RKO (cell line): ENCODE measurements at regions not wholly inside any gene's neighbourhood (a gene's known extent, or its start where the extent isn't known, plus 50 kb on each side); places are given as distances from the start of the nearest gene placed in this dataset.
"Not testable (repeated sequence)": the region's sequence is repeated elsewhere in the genome, so short reads cannot be mapped to it uniquely, and the experiment has no call there.

Experiments
- DNase-seq: peaks from one replicate; pipeline ENCODE4 v3.0.0-alpha.2; 2016; ENCODE audit warnings: low spot score

DNA sequence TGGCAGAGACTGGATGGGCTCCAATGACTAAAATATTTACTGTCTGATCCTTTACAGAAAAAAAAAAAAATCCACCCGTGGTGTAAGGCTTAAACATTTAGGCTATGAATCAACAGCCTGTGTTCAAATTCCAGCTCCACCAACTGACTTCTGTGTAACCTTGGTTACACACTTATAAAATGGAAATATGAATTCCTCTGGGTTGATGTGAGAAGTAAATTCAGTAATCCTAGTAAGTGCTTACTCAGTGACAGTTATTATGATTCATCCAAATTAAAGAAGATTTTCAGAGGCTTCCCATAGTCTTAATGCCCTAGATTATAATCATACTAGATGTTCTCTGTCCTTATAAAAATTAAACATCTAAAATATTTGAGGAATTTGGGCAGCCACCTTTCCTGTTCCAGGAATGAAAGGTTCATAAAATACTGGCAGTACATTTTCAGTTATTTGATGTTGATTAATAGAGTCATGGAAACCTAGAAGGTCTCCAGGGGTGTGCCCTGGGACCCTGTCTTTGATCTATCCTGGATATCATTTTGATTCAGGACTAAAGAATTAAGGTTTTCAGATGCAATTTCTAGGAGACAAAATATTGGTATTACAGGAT, 180.3 kb upstream of the ZNF217 start:
- peak; percentile 86 for DNase-seq

DNA sequence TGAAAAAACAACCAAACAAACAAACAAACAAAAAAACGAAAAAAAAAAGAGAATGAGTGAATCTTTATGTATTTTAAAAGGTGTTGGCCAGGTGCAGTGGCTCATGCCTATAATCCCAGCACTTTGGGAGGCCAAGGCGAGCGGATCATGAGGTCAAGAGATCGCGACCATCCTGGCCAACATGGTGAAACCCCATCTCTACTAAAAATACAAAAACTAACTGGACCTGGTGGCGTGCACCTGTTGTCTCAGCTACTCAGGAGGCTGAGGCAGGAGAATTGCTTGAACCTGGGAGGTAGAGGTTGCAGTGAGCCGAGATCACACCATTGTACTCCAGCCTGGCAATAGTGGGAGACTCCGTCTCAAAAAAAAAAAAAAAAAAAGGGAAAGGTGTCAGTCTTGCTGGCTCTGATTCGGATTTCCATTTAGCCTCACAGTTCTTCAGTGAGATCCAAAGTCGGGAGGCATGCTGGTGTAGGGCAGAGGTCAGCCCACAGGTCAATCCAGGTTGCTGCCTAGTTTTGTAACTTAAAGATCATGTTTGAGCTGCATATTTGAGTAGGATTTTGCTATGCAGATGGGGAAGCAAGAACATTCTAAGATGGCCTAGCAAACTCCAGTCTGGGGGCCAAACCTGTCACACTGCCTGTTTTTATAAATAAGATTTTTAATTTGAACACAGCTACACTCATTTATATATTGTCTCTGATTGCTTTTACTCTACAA, 179.6 kb upstream of the ZNF217 start:
- DNase-seq: not testable (repeated sequence)

DNA sequence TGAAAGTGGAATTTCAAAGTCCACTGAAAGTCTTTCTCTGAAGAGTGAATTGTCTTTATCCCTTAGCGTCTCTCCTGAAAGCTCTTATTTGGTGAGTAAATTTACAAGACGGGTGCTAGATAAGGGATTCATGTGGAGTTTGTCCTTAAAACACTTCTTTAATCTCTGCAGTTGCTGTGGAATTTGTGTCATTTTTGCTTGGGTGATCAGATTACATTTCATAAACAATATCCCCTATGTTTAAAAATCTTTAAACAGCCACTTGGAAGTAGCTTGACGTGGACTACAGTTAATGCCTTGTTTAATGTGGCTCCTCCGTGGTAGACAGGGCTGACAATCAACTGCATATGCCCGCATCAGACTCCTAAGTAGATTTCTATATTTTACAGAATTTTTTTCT, 175.4 kb upstream of the ZNF217 start:
- DNase-seq: no peak

DNA sequence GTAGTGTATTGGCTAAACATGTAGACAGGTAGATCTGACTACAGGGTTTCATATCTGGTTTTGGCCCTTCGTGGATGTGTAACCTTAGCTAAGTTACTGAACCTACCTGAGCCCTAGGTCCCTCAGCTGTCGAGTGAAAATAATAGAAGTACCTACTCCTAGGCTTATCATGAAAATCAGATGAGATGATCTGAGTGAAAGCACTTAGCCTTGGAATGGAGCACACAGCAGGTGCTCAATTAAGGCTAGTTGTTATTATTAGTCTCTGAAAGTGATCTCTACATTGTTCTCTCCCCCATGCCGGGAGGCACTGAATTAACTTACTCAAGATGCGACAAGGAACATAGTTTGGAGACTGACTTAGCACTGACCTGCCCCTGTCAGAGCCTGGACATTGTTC, 174.7 kb upstream of the ZNF217 start:
- DNase-seq: no peak

DNA sequence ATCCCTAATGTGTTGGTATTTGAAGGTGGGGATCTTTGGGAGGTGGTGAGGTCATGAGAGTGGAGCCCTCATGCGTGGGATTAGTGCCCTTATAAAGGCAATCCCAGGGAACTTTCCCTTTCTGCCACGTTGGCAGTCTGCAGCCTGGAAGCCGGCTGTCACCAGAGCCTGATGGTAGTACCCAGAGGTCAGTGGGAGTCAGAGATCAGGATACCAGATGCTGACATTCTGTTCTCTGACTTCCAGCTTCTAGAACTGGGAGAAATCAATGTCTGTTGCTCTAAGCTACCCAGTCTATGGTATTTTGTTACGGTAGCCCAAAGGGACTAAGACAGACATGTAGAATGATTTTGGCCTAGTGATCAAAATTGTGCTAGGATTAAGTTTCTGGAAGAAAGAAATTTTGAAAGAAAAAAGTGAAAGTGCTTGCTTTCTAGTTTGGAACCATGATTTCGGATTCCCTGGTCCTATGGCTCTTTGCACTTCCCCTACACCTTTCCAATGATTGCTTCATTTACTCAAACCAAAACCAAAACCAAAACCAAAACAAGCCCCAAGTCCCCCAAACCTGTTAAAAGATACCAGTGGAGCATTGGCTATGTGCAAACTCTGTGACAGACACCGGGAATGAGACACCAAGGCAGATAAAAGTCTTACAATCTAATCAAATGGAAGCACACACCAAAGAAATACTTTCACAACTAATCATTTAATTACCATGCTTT, 173.7 kb upstream of the ZNF217 start:
- DNase-seq: no peak

DNA sequence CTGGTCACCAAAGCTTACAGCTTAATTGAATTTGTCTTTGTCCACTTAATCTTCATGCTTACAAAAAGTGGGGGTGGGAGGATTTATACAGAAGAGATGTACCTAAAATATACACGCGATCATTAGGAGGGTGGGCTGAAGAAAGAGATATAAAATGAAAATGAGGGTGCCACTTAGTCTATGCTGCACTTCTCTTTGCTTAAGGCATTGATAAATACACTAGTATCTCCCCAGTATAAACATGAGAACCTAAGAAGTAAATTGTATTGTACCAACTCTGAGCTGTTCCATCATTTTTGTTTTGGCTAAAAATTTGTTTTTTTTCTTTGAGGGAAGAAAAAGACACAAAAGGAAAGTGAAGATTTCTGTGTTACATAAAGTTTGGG, 170.8 kb upstream of the ZNF217 start:
- DNase-seq: no peak

DNA sequence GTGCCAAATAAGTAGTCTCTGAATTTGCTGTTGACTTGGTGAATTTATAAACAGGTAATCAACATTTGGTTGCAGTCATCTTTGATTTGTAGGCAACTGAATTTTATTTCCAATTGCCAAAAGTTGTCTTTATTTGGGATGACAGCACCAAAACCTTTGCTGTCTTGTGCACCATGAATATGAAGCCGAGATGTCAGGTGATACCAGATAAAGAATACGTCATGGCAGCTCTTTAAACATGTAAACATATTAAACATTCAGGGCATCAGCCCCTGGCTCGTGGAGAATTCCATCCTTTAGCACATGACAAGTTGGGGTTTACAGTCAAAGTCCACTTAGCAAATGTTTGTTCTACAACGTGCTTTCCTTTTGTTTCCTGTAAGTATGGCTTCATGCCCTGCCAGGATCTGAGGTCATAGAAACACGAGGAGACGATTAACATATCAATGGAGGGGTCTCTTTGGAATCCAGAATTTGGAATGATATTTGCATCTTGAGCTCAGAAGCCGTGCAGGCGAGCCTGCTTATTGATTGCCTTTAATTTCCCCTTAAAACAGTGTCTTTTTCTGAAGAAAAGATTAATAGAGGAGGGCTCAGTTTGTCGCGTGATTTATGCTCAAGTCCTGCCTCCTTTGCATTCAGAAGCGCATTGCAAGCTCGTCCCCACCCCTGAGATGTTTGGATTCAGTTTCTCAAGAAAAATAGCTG, 170.2 kb upstream of the ZNF217 start:
- DNase-seq: no peak

DNA sequence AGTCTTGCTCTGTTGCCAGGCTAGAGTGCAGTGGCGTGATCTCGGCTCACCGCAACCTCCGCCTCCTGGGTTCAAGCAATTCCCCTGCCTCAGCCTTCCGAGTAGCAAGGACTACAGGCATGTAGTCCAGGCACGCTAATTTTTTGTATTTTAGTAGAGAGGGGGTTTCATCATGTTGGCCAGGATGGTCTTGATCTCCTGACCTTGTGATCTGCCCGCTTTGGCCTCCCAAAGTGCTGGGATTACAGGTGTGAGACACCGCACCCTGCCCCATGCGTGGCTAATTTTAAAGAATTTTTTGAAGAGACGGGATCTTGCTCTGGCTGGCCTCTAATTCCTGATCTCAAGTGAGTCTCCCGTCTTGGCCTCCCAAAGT, 168.8 kb upstream of the ZNF217 start:
- not testable (repeated sequence) for DNase-seq

DNA sequence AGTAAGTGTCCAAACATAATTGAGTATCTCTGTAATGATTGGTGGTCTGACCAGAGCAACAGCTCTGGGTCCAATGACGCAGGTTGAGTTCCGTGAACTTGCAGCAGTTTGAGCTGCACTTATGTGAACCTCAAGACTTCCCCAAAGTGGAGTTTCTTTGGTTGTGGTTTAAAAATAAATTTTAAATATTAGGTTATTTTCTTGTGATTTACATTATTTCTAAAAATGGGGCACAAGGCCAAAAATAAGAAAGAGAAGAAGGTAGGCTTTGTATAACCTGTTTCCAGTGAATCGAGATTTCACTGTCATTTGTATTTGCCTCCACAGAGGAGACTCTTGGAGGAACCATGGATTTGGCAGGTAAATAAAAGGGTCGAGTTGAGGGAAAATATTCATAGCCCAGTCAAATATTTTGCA, 166.4 kb upstream of the ZNF217 start:
- DNase-seq: no peak

DNA sequence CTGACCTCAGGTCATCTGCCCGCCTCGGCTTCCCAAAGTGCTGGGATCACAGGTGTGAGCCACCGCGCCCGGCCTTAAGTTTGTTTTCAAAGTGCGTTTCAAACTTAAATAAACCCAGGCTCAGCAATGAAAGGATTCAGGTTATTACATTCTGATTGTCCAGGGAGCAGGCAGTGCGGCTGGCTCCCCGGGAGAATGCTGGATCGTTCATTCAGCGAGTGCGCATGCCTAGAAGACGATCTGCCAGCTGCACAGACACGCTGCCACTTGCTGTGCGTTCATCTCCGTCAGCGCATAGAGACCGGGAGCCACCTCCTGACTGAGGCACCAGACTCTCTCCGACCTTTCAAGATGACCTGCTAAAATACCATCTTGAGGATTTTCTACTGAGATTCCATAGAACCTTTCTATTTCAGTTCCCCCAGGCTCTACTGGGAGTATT, 163.9 kb upstream of the ZNF217 start:
- DNase-seq: no peak

DNA sequence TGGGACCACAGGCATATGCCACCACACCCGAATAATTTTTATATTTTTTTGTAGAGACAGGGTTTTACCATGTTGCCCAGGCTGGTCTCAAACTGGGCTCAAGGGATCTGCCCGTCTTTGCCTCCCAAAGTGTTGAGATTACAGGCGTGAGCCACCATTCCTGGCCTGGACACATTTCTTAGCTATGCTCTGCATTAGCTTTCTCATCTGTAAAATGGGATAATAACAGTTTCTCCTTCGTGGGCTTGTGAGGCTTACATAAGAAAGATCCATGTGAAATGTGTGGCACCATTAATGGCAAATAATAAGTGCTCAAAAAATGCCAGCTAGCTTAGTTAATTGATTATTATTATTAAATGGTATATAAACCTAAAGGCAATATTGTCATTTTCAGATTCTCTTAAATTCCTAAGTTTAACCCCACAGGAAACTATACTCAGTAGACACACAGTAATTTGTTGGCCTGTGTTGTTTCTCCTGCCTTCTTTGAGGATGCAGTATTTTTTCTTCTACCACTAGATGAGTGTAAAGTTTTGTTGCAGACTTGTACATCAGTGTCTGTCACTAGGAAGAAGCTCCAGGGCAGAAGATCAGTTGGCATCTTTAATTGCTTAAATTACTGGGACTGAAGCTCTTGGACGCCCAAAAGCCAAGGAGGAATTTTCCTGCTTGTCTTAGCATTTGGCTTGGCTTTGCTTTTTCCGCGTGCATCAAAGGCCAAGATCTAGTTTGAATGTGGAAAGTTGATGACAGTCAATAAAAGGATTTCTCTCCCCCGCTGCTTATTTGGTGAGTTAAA, 162.3 kb upstream of the ZNF217 start:
- DNase-seq: no peak

DNA sequence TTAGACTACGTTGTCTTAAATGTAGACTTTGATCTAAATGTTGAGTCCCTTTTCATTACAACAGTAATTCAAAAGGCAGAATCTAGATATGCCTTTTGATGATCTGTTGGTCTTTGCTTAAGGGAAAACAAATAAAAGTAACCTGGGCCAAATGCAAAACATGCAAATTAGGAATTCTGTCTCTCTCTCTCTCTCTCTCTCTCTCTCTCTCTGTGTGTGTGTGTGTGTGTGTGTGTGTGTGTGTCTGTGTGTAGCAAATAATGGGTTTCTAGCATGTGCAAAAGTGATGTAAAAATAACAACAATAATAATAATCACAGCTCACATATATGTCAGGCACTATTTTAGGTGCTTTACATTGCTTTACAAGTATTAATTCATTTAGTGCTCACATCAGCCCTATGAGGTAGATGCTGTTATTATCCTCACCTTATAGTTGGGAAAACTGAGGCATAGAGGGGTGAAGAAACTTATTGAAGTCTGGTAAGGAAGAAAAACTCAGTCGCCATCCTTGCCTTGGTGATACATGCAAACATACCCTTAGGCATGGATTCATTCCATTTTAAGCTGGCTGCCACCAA, 160.3 kb upstream of the ZNF217 start:
- no peak for DNase-seq

DNA sequence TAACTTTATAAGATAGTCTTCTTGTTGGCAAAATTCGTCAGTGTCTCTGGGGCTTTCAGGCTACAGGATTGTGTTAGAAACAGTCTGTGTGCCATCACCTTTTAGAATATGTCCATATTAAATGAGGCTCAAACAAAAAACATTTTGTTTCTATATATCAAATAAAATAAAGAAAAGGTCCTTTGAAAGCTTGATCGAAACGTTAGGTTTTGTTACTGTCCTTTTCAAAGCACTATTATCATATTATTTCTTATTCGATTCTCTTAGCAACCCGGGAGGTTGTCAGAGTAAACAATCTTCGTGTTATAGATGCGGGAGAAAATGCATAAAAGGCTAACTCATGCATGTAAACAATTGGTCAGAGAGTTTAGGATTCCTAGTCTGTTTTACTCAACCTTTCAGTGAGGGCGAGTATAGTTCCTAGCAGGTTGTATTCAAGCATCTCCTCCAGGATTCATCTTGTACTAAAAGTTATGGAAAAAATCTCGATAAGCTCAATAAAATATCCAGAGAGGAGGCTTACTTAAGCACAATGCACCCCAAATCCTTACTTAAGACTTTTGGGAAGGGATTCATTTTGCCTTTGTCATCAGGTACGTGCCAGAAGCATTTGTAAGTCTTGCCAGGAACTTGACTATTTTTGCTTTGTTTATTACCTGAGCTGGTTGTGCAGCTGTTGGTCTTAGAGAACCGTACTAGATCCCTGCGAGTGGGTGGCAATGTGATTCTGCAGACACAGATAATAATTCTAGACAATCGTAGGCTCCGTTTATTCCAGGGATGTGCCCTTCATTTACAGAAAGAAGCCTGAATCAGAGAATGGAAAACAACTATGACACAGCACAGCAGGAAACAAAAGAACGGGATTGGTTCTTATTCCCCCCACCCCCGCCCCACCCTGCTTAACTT, 159.6 kb upstream of the ZNF217 start:
- DNase-seq: no peak

DNA sequence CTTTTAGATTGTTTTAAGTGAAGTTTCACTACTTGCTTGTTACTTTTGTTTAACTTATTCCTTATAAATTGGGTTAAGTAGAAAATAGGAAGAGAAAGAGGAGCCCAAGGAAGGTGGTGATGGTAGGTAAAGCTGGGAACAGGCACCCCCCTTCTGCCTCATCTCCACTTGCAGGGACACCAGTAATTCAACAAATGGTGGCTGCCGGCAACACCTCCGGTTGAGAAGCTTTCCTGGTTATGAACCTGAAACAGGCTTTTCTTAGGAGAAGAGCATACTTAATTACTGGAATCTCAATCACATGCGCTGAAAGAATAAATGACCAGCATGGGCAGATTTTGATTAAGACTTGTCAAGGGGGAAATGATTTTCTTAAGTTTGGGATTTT, 158.9 kb upstream of the ZNF217 start:
- no peak for DNase-seq

DNA sequence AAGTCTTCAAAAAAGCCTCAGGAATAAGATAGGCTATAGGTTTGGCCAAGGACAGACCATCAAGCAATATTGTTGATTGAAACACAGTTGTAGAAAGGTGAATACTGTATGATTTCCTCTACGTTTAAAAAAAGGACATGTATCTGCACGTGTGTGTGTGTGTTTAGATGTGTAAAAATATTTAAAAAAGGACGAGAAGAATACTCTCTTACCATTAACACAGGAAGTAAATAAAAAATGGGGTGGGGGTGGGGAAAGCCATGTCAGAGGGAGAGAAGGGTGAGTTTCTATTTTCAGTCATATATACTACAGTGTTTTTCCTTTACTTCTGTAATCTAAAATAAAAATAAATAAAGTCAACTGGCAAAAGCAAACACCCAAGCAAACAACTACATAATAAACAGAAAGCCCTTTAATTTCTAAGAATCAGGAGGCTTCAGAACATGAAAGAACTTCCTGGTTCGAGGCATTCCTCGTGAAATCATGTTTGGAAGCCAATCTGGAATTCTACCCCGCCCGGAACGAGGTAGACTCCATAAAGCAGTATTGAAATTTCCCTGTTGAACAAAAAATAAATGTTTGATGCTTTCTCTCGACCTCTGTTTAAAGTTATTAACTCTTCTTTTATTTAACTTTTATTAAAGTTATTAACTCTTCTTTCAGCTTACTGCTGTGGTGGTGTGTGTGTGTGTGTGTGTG, 158.1 kb upstream of the ZNF217 start:
- DNase-seq: no peak

DNA sequence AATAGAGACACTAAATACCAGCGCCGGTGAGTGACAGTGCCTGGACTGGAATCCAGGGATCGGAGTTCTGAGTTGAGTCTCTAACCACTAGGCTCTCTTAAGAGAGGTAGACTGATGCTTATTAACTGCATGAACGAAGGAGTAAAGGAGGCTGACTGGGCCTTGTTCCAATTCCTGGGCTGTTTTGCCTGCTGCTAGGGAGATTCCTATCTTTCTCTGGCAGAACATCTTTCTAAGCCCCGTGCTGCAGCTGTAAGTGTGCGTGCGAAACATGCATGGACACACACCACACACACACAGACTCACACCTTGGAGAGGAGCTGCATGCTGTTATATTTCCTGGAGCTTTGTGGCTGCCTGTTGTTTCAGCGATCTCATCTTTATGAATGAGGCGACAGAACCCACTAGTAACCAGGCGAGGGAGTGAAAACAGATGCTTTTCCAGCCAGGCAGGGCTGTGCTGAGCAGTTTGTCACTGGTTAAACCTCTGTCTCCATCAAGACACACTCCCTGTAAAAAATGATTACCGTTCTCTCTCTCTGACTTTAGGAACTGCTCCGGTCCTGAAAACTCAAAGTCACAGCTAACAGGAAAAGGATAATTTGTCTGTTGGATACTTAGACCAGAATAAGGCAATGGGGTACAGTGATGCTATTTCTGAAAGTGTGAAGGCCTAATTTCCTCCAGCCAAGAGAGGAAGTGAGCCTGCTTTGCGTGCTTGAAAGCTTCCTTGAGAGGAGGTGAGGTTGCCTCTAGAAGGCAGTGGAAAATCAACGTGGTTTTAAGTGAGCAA, 157.4 kb upstream of the ZNF217 start:
- DNase-seq: no peak

DNA sequence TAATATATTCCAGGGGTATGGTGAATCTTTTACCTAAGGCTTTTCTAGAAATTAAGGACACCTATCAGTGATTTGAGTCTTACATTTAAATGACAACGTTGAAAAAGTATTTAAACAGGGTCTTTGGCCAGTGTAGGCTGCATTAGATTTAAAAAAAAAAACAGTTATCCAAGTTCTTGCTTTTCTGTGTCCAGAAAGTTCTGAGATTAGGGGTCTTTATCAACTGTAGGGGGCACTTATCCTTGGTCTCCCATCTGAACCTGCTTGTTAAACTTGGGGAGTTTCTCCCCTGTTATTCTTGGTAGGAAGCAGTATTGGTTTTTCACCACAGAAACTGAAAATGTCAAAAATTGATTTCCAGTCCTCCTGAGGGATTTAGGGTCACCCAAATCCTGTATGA, 155.9 kb upstream of the ZNF217 start:
- DNase-seq: no peak

DNA sequence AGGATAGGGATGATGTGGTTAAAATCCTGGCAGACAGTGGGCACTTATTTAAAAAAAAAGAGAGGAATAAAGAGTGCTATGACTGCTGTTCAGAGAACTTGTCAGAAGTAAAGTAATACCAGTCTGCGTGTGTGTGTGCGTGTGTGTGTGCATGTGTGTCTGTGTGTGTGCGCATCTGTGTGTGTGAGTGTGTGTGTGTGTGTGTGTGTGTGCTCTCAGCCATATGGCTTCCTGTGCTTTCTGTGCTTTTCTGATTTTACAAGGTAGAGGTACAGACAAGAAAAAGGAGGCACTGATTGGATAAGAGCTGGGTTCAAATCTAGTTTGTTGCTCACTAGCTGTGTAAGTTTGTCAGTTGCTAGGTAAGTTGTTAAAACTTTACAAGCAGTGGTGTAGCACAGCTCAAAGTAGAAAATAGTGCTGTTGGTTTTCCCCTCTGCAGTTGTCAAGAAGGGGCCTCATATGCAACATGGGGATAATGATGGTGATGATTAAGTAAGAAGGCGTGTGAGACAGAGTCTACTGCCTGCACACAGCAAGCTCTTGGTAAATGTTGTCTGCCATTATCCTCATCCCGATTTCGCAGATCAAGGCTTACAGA, 155.3 kb upstream of the ZNF217 start:
- no peak for DNase-seq

DNA sequence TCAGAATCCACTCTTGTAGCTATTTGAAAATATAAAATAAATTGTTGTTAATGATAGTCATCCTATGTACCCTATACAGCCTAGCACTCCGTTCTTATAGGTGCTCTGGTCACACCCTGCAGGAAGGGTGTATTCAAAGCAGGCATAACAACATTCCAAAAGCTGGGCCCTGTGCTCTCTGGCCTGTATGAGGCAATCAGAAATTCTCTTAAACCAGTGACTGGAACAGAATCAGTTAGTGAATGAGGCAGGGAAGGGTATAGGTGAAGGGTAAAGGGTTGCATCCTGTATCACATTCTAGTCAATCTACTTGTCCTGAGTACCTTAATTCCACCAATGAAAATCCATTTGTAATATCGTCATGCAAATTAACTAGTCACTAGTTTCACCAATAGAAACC, 154.5 kb upstream of the ZNF217 start:
- no peak for DNase-seq
